Mammary epithelial cell (primary cell): ENCODE measurements at regions not wholly inside any gene's neighbourhood (a gene's known extent, or its start where the extent isn't known, plus 50 kb on each side); places are given as distances from the start of the nearest gene placed in this dataset.

Experiments used
- EZH2 ChIP-seq: IDR thresholded peaks from 2 replicates; pipeline ENCODE4 v1.6.1; 2012; ENCODE audit warnings: low read length, inconsistent platforms, borderline replicate concordance
- TF ChIP-seq, protein P1 (sequence below), 2 donors: IDR thresholded peaks in 1 of 2; conservative IDR thresholded peaks in 1 of 2; 2 replicates each; pipeline ENCODE4 v1.5.1; 2011 to 2012; ENCODE audit warnings: inconsistent platforms in 2 of 2, low read length in 2 of 2, mild to moderate bottlenecking in 2 of 2, control low read depth in 1 of 2, low read depth in 1 of 2; ENCODE audit not compliant: insufficient read depth in 1 of 2; ENCODE audit errors: extremely low read depth in 1 of 2

DNA sequence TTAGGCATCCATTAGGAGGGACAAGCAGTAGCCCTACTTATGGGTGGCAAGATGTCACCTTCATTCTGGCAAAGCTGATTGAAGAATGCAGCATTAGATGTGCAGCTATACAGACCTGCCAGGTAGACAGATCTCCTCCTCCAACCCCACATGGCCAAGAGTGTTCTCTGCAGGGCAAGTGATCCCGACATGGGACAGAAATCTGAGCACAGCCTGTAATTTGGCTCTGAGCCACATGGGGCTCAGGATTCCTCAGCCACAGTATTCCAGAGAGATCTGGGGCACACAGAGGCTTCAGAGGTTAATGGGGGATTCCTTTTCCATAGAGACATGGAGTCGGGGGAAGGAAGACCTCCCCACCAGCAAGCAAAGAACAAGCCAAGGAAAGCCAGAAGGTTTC, 58.7 kb upstream of the GDF10 start:
- TF ChIP-seq, protein P1, sequence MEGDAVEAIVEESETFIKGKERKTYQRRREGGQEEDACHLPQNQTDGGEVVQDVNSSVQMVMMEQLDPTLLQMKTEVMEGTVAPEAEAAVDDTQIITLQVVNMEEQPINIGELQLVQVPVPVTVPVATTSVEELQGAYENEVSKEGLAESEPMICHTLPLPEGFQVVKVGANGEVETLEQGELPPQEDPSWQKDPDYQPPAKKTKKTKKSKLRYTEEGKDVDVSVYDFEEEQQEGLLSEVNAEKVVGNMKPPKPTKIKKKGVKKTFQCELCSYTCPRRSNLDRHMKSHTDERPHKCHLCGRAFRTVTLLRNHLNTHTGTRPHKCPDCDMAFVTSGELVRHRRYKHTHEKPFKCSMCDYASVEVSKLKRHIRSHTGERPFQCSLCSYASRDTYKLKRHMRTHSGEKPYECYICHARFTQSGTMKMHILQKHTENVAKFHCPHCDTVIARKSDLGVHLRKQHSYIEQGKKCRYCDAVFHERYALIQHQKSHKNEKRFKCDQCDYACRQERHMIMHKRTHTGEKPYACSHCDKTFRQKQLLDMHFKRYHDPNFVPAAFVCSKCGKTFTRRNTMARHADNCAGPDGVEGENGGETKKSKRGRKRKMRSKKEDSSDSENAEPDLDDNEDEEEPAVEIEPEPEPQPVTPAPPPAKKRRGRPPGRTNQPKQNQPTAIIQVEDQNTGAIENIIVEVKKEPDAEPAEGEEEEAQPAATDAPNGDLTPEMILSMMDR (conservative IDR thresholded peaks at IDR 0.05 in 1 of 2, IDR thresholded peaks at IDR 0.05 in 1 of 2; ENCODE audit: extremely low read depth in 1 of 2, insufficient read depth in 1 of 2, low read depth in 1 of 2, low read length in 2 of 2) = no peak
- no peak for TF ChIP-seq EZH2
